ENCODE measurements at regions not wholly inside any gene's neighbourhood (a gene's known extent, or its start where the extent isn't known, plus 50 kb on each side); places are given as distances from the start of the nearest gene placed in this dataset.
A peak's percentile ranks its signal among the peaks of the same experiment; 100 is the strongest.

DNA sequence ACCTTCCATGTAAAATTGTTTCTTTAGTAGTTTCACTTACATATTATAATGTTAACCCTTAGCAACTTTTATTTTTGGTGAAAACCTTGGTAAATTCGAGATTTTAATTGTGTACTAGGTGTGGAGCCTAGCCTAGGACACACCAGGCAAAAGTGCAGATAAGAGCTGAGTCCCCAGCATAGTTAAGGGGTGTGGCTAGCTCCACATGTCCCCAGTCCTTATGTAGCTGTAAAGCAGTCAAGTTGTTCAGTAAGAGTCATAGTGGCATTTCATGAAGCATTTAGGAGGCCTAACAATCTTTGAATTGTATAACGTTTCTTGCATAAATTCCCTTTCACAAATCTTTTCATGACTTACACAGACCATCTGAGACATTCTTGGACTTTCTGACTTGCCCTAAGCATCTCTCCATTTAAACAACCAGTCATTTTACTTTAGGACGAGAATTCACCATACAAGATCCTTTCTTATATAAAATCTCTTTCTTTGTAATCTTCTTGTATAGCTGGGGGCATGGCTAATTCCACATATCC, 53.8 kb upstream of the INHBA start:
- H3K4me3 ChIP-seq (ENCODE audit: control extremely low read depth in 1 of 5, extremely low read depth in 1 of 5, insufficient read depth in 1 of 5, low read depth in 2 of 5, low read length in 4 of 5) = no peak overlapping the region
- H4K20me1 ChIP-seq (ENCODE audit: control insufficient read depth, insufficient read depth, low read length, poor library complexity, severe bottlenecking) = no peaks in the 10 kb centered on the region
- H3K4me1 ChIP-seq (ENCODE audit: control insufficient read depth in 2 of 2, insufficient read depth in 2 of 2, low read length in 2 of 2) = no peaks in the 10 kb centered on the region
- ChIA-PET CTCF (no interaction called here), POLR2A (no interaction called here)
- peaks cover 11% of the 10 kb centered on the region for H3K9me3 Mint-ChIP-seq (ENCODE audit: insufficient read depth)
- H3K4me1 Mint-ChIP-seq = no peaks in the 10 kb centered on the region
- no peak overlapping the region for H3K27ac Mint-ChIP-seq
- H2AFZ ChIP-seq (ENCODE audit: insufficient read depth, low read depth, low read length, poor library complexity, severe bottlenecking) = no peak overlapping the region
- H3K9me3 ChIP-seq (ENCODE audit: control extremely low read depth in 1 of 3, control insufficient read depth in 2 of 3, insufficient read depth in 1 of 3, low read length in 2 of 3) = peaks cover 5 to 16% (median 8%) of the 10 kb centered on the region in 3 donors
- no peak overlapping the region for H3K4me3 Mint-ChIP-seq
- ATAC-seq (ENCODE audit: low read depth) (no peak), DNase-seq (no peak)
- H3K36me3 ChIP-seq (replicated peaks in 1 of 2; ENCODE audit: control extremely low read depth in 1 of 2, control insufficient read depth in 1 of 2, extremely low read depth in 1 of 2, insufficient read depth in 2 of 2, low read length in 1 of 2) = no peaks in the 10 kb centered on the region
- H3K27me3 Mint-ChIP-seq = no peaks in the 10 kb centered on the region
- TF ChIP-seq, protein P1, sequence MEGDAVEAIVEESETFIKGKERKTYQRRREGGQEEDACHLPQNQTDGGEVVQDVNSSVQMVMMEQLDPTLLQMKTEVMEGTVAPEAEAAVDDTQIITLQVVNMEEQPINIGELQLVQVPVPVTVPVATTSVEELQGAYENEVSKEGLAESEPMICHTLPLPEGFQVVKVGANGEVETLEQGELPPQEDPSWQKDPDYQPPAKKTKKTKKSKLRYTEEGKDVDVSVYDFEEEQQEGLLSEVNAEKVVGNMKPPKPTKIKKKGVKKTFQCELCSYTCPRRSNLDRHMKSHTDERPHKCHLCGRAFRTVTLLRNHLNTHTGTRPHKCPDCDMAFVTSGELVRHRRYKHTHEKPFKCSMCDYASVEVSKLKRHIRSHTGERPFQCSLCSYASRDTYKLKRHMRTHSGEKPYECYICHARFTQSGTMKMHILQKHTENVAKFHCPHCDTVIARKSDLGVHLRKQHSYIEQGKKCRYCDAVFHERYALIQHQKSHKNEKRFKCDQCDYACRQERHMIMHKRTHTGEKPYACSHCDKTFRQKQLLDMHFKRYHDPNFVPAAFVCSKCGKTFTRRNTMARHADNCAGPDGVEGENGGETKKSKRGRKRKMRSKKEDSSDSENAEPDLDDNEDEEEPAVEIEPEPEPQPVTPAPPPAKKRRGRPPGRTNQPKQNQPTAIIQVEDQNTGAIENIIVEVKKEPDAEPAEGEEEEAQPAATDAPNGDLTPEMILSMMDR (IDR thresholded peaks at IDR 0.05) = no peak
- TF ChIP-seq EZH2 (IDR thresholded peaks at IDR 0.05; ENCODE audit: borderline replicate concordance, insufficient read depth, low read depth, low read length, poor library complexity, severe bottlenecking) = no peak
- no peaks in the 10 kb centered on the region for H3K27me3 ChIP-seq (replicated peaks in 1 of 4; ENCODE audit: control extremely low read depth in 1 of 4, control insufficient read depth in 3 of 4, insufficient read depth in 4 of 4, low read length in 3 of 4)
- H3K4me2 ChIP-seq (replicated peaks; ENCODE audit: low read depth, low read length, poor library complexity, severe bottlenecking) = no peak overlapping the region
- H3K27ac ChIP-seq (ENCODE audit: low read length in 2 of 2) = no peak overlapping the region
- WGBS (ENCODE audit: insufficient coverage) = 86% methylated on average over 1 of the region's 3 CpGs
- H3K9ac ChIP-seq (ENCODE audit: low read length) = no peak overlapping the region
- intact Hi-C loops (cut with micrococcal nuclease) = no loop called here
- no peaks in the 10 kb centered on the region for H3K79me2 ChIP-seq (ENCODE audit: control insufficient read depth, insufficient read depth, low read length)

DNA sequence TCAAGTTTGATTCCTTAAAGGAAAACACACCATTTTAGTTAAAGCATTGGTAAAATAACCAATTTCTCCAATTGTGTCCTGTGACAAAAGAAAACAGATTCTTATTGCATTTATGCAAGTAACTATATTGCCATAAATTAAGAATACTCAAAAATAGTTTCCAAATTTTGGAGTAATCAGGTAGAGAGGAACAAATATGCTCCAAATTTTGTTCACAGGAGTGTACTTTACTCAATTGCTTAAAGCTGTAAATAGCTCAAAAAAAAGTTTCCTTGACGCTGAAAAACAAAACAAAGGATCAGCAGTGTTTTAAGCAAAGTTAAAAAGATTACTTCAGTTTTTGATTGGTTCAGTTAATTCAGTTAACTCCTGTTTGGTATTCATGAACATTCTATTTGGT, 52.2 kb upstream of the INHBA start:
- peak; percentile 34 for DNase-seq
- H3K27ac ChIP-seq (ENCODE audit: low read length in 2 of 2) = no peak overlapping the region
- Mint-ChIP-seq H3K4me1 (no peaks in the 10 kb centered on the region), H3K4me3 (no peak overlapping the region), H3K27ac (no peak overlapping the region), H3K9me3 (ENCODE audit: insufficient read depth) (peaks cover 11% of the 10 kb centered on the region), H3K27me3 (no peaks in the 10 kb centered on the region)
- no peaks in the 10 kb centered on the region for H3K27me3 ChIP-seq (replicated peaks in 1 of 4; ENCODE audit: control extremely low read depth in 1 of 4, control insufficient read depth in 3 of 4, insufficient read depth in 4 of 4, low read length in 3 of 4)
- no peaks in the 10 kb centered on the region for H3K4me1 ChIP-seq (ENCODE audit: control insufficient read depth in 2 of 2, insufficient read depth in 2 of 2, low read length in 2 of 2)
- H3K36me3 ChIP-seq (replicated peaks in 1 of 2; ENCODE audit: control extremely low read depth in 1 of 2, control insufficient read depth in 1 of 2, extremely low read depth in 1 of 2, insufficient read depth in 2 of 2, low read length in 1 of 2) = no peaks in the 10 kb centered on the region
- ChIA-PET POLR2A (no interaction called here), CTCF (no interaction called here)
- H3K79me2 ChIP-seq (ENCODE audit: control insufficient read depth, insufficient read depth, low read length) = no peaks in the 10 kb centered on the region
- TF ChIP-seq EZH2 (IDR thresholded peaks at IDR 0.05; ENCODE audit: borderline replicate concordance, insufficient read depth, low read depth, low read length, poor library complexity, severe bottlenecking) = no peak
- TF ChIP-seq, protein P1 (IDR thresholded peaks at IDR 0.05) = no peak
- no peak overlapping the region for H3K4me2 ChIP-seq (replicated peaks; ENCODE audit: low read depth, low read length, poor library complexity, severe bottlenecking)
- H3K9me3 ChIP-seq (ENCODE audit: control extremely low read depth in 1 of 3, control insufficient read depth in 2 of 3, insufficient read depth in 1 of 3, low read length in 2 of 3) = peaks cover 5 to 16% (median 8%) of the 10 kb centered on the region in 3 donors
- H4K20me1 ChIP-seq (ENCODE audit: control insufficient read depth, insufficient read depth, low read length, poor library complexity, severe bottlenecking) = no peaks in the 10 kb centered on the region
- no peak overlapping the region for H3K9ac ChIP-seq (ENCODE audit: low read length)
- intact Hi-C loops (cut with micrococcal nuclease) = no loop called here
- no peak overlapping the region for H3K4me3 ChIP-seq (ENCODE audit: control extremely low read depth in 1 of 5, extremely low read depth in 1 of 5, insufficient read depth in 1 of 5, low read depth in 2 of 5, low read length in 4 of 5)
- whole genome bisulfite sequencing (ENCODE audit: insufficient coverage) = no CpG with 5 or more reads among the region's 1 CpG
- H2AFZ ChIP-seq (ENCODE audit: insufficient read depth, low read depth, low read length, poor library complexity, severe bottlenecking) = no peak overlapping the region
- no peak for ATAC-seq (ENCODE audit: low read depth)
